Breast epithelium (tissue), 4 donors: ENCODE measurements at regions not wholly inside any gene's neighbourhood (a gene's known extent, or its start where the extent isn't known, plus 50 kb on each side); places are given as distances from the start of the nearest gene placed in this dataset.

ENCODE experiments used
- DNase-seq, 2 donors: peaks; one replicate each; pipeline ENCODE4 v3.0.0-alpha.2; 2019; ENCODE audit warnings: low spot score in 2 of 2
- H3K27ac ChIP-seq, 2 donors: fragments of 200-600 bp; sonication (generic) in 1 of 2; one replicate each; pipeline ENCODE4 v1.5.1; 2016 to 2019; ENCODE audit warnings: mild to moderate bottlenecking in 1 of 2
- H3K27me3 ChIP-seq, 2 donors: fragments of 200-600 bp; sonication (generic) in 1 of 2; one replicate each; pipeline versions ENCODE4 v1.5.1 to v1.6.0; 2017 to 2019; ENCODE audit warnings: control low read depth in 1 of 2, mild to moderate bottlenecking in 1 of 2
- H3K36me3 ChIP-seq: fragments of 200-600 bp; one replicate; pipeline ENCODE4 v1.5.1; 2019
- H3K4me1 ChIP-seq, 2 donors: fragments of 200-600 bp; sonication (generic); one replicate each; pipeline ENCODE4 v1.5.1; 2016 to 2019; ENCODE audit warnings: control low read depth in 1 of 2
- H3K4me3 ChIP-seq, 3 donors: fragments of 200-600 bp; sonication (generic); 1 replicate in 2 of 3; 2 replicates in 1 of 3; pipeline ENCODE4 v1.5.1; 2016 to 2019; ENCODE audit warnings: mild to moderate bottlenecking in 3 of 3, moderate library complexity in 2 of 3
- H3K9me3 ChIP-seq, 2 donors: fragments of 200-600 bp; sonication (generic) in 1 of 2; one replicate each; pipeline ENCODE4 v1.5.1; 2016 to 2019; ENCODE audit warnings: control low read depth in 1 of 2
- CTCF ChIP-seq, 3 donors: fragments of 450-650 bp; IDR thresholded peaks; one replicate each; pipeline ENCODE4 v1.5.1; 2016 to 2017; ENCODE audit warnings: antibody characterized with exemption in 3 of 3, mild to moderate bottlenecking in 3 of 3, moderate library complexity in 3 of 3
- POLR2A ChIP-seq: fragments of 450-650 bp; IDR thresholded peaks from one replicate; pipeline ENCODE4 v1.6.1; 2016; ENCODE audit warnings: antibody characterized with exemption, mild to moderate bottlenecking, moderate library complexity
- POLR2AphosphoS5 ChIP-seq, 3 donors: sonication (generic); formaldehyde crosslinking; IDR thresholded peaks; one replicate each; pipeline ENCODE4 v1.6.1; 2017; ENCODE audit warnings: antibody characterized with exemption in 3 of 3
- intact Hi-C: fragments of 100-400 bp; cut with DNase I; formaldehyde crosslinking; loops from one replicate; pipeline ENCODE4 v1.15.1; 2023; ENCODE audit warnings: low total_unique reads

- intact Hi-C loops: no loop called here
- Histone ChIP-seq H3K27ac (no peak overlapping the region), H3K9me3 (no peaks in the 10 kb centered on the region), H3K27me3 (no peaks in the 10 kb centered on the region), H3K36me3 (no peaks in the 10 kb centered on the region), H3K4me3 (no peak overlapping the region), H3K4me1 (no peaks in the 10 kb centered on the region)
- no peak for TF ChIP-seq POLR2A
- TF ChIP-seq POLR2AphosphoS5 (IDR thresholded peaks at IDR 0.05): no peak
- TF ChIP-seq CTCF (IDR thresholded peaks at IDR 0.05): no peak
- no peak for DNase-seq
These were observed 196.7 kb downstream of the HLX start for GRCh38 chr1:221075911-221076310.

- no peaks in the 10 kb centered on the region for H3K4me1 ChIP-seq
- H3K4me3 ChIP-seq: no peak overlapping the region
- H3K27ac ChIP-seq: no peak overlapping the region
- H3K27me3 ChIP-seq: no peaks in the 10 kb centered on the region
- H3K9me3 ChIP-seq: no peaks in the 10 kb centered on the region
- no peaks in the 10 kb centered on the region for H3K36me3 ChIP-seq
- TF ChIP-seq POLR2A (no peak), CTCF (IDR thresholded peaks at IDR 0.05) (no peak), POLR2AphosphoS5 (IDR thresholded peaks at IDR 0.05) (no peak)
- no peak for DNase-seq
- intact Hi-C loops: no loop called here
These were observed 197.2 kb downstream of the HLX start for GRCh38 chr1:221076391-221076811.

GRCh38 chr1:221078260-221078965, 199.2 kb downstream of the HLX start:
- H3K27me3 ChIP-seq: no peaks in the 10 kb centered on the region
- no peaks in the 10 kb centered on the region for H3K4me1 ChIP-seq
- H3K36me3 ChIP-seq: no peaks in the 10 kb centered on the region
- H3K27ac ChIP-seq: no peak overlapping the region
- H3K9me3 ChIP-seq: no peaks in the 10 kb centered on the region
- TF ChIP-seq POLR2AphosphoS5 (IDR thresholded peaks at IDR 0.05) (no peak), POLR2A (no peak), CTCF (IDR thresholded peaks at IDR 0.05) (no peak)
- DNase-seq: no peak
- no peak overlapping the region for H3K4me3 ChIP-seq
- intact Hi-C loops: no loop called here

- Histone ChIP-seq H3K36me3 (no peaks in the 10 kb centered on the region), H3K4me1 (no peaks in the 10 kb centered on the region), H3K9me3 (no peaks in the 10 kb centered on the region), H3K27me3 (no peaks in the 10 kb centered on the region), H3K27ac (no peak overlapping the region), H3K4me3 (no peak overlapping the region)
- DNase-seq: no peak
- TF ChIP-seq CTCF (IDR thresholded peaks at IDR 0.05) (no peak), POLR2A (no peak), POLR2AphosphoS5 (IDR thresholded peaks at IDR 0.05) (no peak)
- intact Hi-C loops: no loop called here
These were observed 204.7 kb downstream of the HLX start for GRCh38 chr1:221083902-221084301.

GRCh38 chr1:221084681-221085080, 205.4 kb downstream of the HLX start:
- Histone ChIP-seq H3K27ac (no peak overlapping the region), H3K9me3 (no peaks in the 10 kb centered on the region), H3K27me3 (no peaks in the 10 kb centered on the region), H3K4me3 (no peak overlapping the region), H3K36me3 (no peaks in the 10 kb centered on the region), H3K4me1 (no peaks in the 10 kb centered on the region)
- intact Hi-C loops: no loop called here
- TF ChIP-seq CTCF (IDR thresholded peaks at IDR 0.05) (no peak), POLR2A (no peak), POLR2AphosphoS5 (IDR thresholded peaks at IDR 0.05) (no peak)
- no peak for DNase-seq
